ENCODE measurements at regions not wholly inside any gene's neighbourhood (a gene's known extent, or its start where the extent isn't known, plus 50 kb on each side); places are given as distances from the start of the nearest gene placed in this dataset.

DNA sequence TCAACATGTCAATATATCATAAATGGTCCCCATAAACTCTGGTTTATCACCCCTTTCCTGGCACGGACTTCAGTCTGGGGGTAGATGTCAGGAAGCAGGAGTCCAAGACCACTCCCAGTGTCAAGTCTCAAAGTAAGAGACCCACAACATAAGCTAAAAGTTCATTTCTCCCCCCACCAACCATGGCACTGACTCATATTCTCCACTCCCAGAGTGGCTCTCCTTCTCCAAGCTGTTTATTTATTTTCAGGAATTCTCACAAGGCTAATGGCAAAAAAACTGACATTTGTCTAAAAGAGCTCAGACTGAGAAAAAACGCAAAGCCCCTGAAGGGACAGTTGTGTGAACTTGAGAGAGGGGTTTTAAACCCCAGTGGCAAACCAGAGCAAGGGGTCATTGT lies 217.0 kb downstream of the RAB28 start:
- Histone ChIP-seq H3K36me3 (no peaks in the 10 kb centered on the region), H3K27ac (no peak overlapping the region), H3K9me3 (peaks cover 0 to 18% (median 11%) of the 10 kb centered on the region in 11 donors), H3K4me1 (no peaks in the 10 kb centered on the region), H3K27me3 (no peaks in the 10 kb centered on the region), H3K4me3 (no peak overlapping the region)
- intact Hi-C loops (cut with DNase I) = no loop called here
- no peak for ATAC-seq
- no peak for DNase-seq
- WGBS, 2 donors = 79 to 86% methylated on average over 2 of the region's 2 CpGs
- TF ChIP-seq, protein P1, sequence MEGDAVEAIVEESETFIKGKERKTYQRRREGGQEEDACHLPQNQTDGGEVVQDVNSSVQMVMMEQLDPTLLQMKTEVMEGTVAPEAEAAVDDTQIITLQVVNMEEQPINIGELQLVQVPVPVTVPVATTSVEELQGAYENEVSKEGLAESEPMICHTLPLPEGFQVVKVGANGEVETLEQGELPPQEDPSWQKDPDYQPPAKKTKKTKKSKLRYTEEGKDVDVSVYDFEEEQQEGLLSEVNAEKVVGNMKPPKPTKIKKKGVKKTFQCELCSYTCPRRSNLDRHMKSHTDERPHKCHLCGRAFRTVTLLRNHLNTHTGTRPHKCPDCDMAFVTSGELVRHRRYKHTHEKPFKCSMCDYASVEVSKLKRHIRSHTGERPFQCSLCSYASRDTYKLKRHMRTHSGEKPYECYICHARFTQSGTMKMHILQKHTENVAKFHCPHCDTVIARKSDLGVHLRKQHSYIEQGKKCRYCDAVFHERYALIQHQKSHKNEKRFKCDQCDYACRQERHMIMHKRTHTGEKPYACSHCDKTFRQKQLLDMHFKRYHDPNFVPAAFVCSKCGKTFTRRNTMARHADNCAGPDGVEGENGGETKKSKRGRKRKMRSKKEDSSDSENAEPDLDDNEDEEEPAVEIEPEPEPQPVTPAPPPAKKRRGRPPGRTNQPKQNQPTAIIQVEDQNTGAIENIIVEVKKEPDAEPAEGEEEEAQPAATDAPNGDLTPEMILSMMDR (IDR thresholded peaks at IDR 0.05) = no peak

DNA sequence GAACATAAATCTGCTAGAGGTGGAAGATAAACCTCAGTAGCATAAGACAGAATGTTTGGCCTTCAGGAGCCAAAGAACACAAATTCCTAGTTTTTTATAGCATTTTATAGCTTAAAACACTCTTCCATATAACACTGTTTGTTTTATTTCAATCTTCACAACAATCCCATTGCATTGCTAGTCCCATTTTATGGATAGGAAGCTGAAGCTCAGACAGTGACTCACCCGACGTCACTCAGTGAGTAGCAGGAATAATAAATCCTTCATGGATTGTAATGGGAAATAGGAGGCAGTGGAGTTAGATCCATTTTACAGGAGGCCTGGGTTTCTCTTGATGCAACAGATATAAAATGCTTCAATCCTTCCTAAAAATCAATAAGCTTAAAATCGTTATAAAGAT lies 217.5 kb downstream of the RAB28 start:
- peaks cover 0 to 14% (median 8%) of the 10 kb centered on the region in 11 donors for H3K9me3 ChIP-seq
- 80 to 85% methylated on average over 3 of the region's 3 CpGs for WGBS, 2 donors
- no peak overlapping the region for H3K4me3 ChIP-seq
- no peak overlapping the region for H3K27ac ChIP-seq
- H3K4me1 ChIP-seq = no peaks in the 10 kb centered on the region
- intact Hi-C loops (cut with DNase I) = no loop called here
- H3K27me3 ChIP-seq = no peaks in the 10 kb centered on the region
- no peaks in the 10 kb centered on the region for H3K36me3 ChIP-seq
- ATAC-seq = no peak
- DNase-seq = no peak
- TF ChIP-seq, protein P1 (IDR thresholded peaks at IDR 0.05) = no peak

DNA sequence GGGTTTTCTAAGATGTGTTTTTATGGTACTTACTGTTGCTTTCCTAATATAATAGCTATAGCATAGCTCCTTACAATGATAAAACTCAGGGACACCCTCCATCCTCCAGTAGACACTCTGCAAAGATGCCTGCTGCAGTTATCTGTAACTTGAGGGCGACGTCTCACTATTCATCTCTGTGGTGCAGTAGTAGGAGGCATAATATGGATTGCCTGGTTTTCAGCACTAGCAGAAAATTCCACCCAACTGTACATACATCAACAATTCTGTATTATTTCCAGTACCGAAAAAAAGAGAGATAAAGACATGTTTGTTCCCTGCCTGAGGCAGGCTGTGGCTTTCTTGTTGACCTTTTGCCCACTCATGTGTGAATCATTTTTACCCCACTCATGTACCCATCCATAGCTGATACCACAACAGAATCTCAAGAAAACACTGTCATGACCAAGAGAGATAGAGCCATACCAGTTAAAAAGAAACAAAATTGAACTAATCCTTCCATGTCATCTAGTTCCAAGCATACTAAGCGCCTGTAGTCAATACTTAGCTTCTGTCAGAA lies 220.1 kb downstream of the RAB28 start:
- intact Hi-C loops (cut with DNase I) = no loop called here

DNA sequence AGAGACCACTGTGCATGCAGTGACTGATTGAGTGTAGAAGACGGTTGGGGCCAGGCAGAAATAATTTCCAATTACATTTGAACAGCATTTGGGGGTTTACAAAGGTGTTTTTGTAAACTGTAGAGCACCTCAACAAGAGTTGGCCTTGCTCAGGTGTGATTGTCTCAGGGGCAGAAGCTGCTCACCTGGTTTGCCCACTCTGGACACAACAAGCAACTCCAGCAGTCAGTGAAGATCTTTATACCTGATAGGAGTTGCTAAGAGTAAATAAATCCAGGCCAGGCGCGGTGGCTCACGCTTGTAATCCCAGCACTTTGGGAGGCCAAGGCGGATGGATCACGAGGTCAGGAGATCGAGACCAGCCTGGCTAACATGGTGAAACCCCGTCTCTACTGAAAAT lies 221.3 kb downstream of the RAB28 start:
- TF ChIP-seq, protein P1 (IDR thresholded peaks at IDR 0.05) = no peak
- no peak for ATAC-seq
- H3K27me3 ChIP-seq = no peaks in the 10 kb centered on the region

More for the DNA sequence above, 220.1 kb downstream of the RAB28 start:
- Histone ChIP-seq H3K9me3 (no peaks in the 10 kb centered on the region), H3K4me3 (no peak overlapping the region), H3K36me3 (no peaks in the 10 kb centered on the region), H3K27me3 (no peaks in the 10 kb centered on the region), H3K27ac (no peak overlapping the region), H3K4me1 (no peaks in the 10 kb centered on the region)
- DNase-seq (no peak), ATAC-seq (no peak)
- WGBS, 2 donors = 77 to 82% methylated on average over 4 of the region's 4 CpGs
- TF ChIP-seq, protein P1 (IDR thresholded peaks at IDR 0.05) = no peak

More for the DNA sequence above, 221.3 kb downstream of the RAB28 start:
- intact Hi-C loops (cut with DNase I) = no loop called here
- H3K9me3 ChIP-seq = no peaks in the 10 kb centered on the region
- no peaks in the 10 kb centered on the region for H3K36me3 ChIP-seq
- DNase-seq = no peak
- 93% methylated on average over 8 of the region's 8 CpGs for WGBS, 2 donors
- H3K27ac ChIP-seq = no peak overlapping the region
- no peaks in the 10 kb centered on the region for H3K4me1 ChIP-seq
- H3K4me3 ChIP-seq = no peak overlapping the region
